Epithelial cell of proximal tubule (primary cell): ENCODE measurements at regions not wholly inside any gene's neighbourhood (a gene's known extent, or its start where the extent isn't known, plus 50 kb on each side); places are given as distances from the start of the nearest gene placed in this dataset.

Source experiments
- DNase-seq: peaks from one replicate; pipeline ENCODE4 v3.0.0-alpha.2; 2011; ENCODE audit warnings: low read depth
- H3K4me3 ChIP-seq: 2 replicates; pipeline ENCODE4 v1.5.1; 2011; ENCODE audit warnings: low read depth, mild to moderate bottlenecking, low read length
- CTCF ChIP-seq: conservative IDR thresholded peaks from 2 replicates; pipeline ENCODE4 v1.5.1; 2012; ENCODE audit warnings: low read depth, mild to moderate bottlenecking, low read length

GRCh38 chr5:87966213-87966612 lies 302.4 kb downstream of the TMEM161B start:
- TF ChIP-seq CTCF, result no peak
- no peak for DNase-seq
- no peak overlapping the region for H3K4me3 ChIP-seq

GRCh38 chr5:87954121-87954520 lies 314.5 kb downstream of the TMEM161B start:
- no peak for DNase-seq
- no peak overlapping the region for H3K4me3 ChIP-seq
- TF ChIP-seq CTCF, result no peak

GRCh38 chr5:87951661-87952060 lies 317.0 kb downstream of the TMEM161B start:
- no peak for DNase-seq
- H3K4me3 ChIP-seq, result no peak overlapping the region
- TF ChIP-seq CTCF, result no peak

GRCh38 chr5:87949676-87950631 lies 318.7 kb downstream of the TMEM161B start:
- DNase-seq, result no peak
- H3K4me3 ChIP-seq, result no peak overlapping the region
- no peak for TF ChIP-seq CTCF

GRCh38 chr5:87948486-87948885 lies 320.2 kb downstream of the TMEM161B start:
- TF ChIP-seq CTCF, result no peak
- H3K4me3 ChIP-seq, result no peak overlapping the region
- no peak for DNase-seq

- H3K4me3 ChIP-seq, result no peak overlapping the region
- TF ChIP-seq CTCF, result no peak
- no peak for DNase-seq
Observed at GRCh38 chr5:87946271-87946670, 322.4 kb downstream of the TMEM161B start.

GRCh38 chr5:87945286-87945650 lies 323.4 kb downstream of the TMEM161B start:
- no peak overlapping the region for H3K4me3 ChIP-seq
- DNase-seq, result no peak
- TF ChIP-seq CTCF, result no peak
